Large intestine (tissue), 3 donors: ENCODE measurements at regions not wholly inside any gene's neighbourhood (a gene's known extent, or its start where the extent isn't known, plus 50 kb on each side); places are given as distances from the start of the nearest gene placed in this dataset.

Experiments
- DNase-seq, 2 donors: peaks; one replicate each; pipeline versions ENCODE4 v3.0.0 to v3.0.0-alpha.2; 2013
- H3K27ac ChIP-seq: one replicate; pipeline ENCODE4 v1.5.1; 2013; ENCODE audit warnings: low read length
- H3K27me3 ChIP-seq: 2 replicates; pipeline ENCODE4 v1.6.1; 2013; ENCODE audit warnings: low read length; ENCODE audit not compliant: control insufficient read depth, insufficient read depth
- H3K36me3 ChIP-seq: 2 replicates; pipeline ENCODE4 v1.6.1; 2013; ENCODE audit warnings: low read length; ENCODE audit not compliant: control insufficient read depth, insufficient read depth
- H3K4me1 ChIP-seq: one replicate; pipeline ENCODE4 v1.6.1; 2013; ENCODE audit warnings: low read length; ENCODE audit not compliant: control insufficient read depth, insufficient read depth
- H3K4me3 ChIP-seq: one replicate; pipeline ENCODE4 v1.5.1; 2013; ENCODE audit warnings: low read length
- H3K9me3 ChIP-seq: one replicate; pipeline ENCODE4 v1.6.1; 2013; ENCODE audit warnings: mild to moderate bottlenecking, low read depth, low read length, moderate library complexity; ENCODE audit not compliant: control insufficient read depth
- WGBS: methylation state at CpG from one replicate; pipeline ENCODE4 v1.1.5; 2013; ENCODE audit warnings: low lambda C conversion rate; ENCODE audit not compliant: insufficient coverage; 5-methylcytosine and 5-hydroxymethylcytosine counted together

- 49% methylated on average over 3 of the region's 5 CpGs for WGBS
- Histone ChIP-seq H3K4me3 (no peak overlapping the region), H3K27ac (no peak overlapping the region), H3K4me1 (no peaks in the 10 kb centered on the region), H3K36me3 (no peaks in the 10 kb centered on the region), H3K9me3 (no peaks in the 10 kb centered on the region), H3K27me3 (no peaks in the 10 kb centered on the region)
- DNase-seq, result no peak
Observed at GRCh38 chr2:186913870-186914269, 64.9 kb upstream of the ZSWIM2 start.

- no CpG with 5 or more reads among the region's 2 CpGs for WGBS
- no peaks in the 10 kb centered on the region for H3K4me1 ChIP-seq
- no peak for DNase-seq
- no peak overlapping the region for H3K27ac ChIP-seq
- no peak overlapping the region for H3K4me3 ChIP-seq
- no peaks in the 10 kb centered on the region for H3K27me3 ChIP-seq
- H3K36me3 ChIP-seq, result no peaks in the 10 kb centered on the region
- no peaks in the 10 kb centered on the region for H3K9me3 ChIP-seq
Observed at GRCh38 chr2:186912979-186913378, 64.0 kb upstream of the ZSWIM2 start.

- Histone ChIP-seq H3K27ac (no peak overlapping the region), H3K9me3 (no peaks in the 10 kb centered on the region), H3K36me3 (no peaks in the 10 kb centered on the region), H3K4me3 (no peak overlapping the region), H3K27me3 (no peaks in the 10 kb centered on the region), H3K4me1 (no peaks in the 10 kb centered on the region)
- no peak for DNase-seq
- WGBS, result no CpG with 5 or more reads among the region's 8 CpGs
Observed at GRCh38 chr2:186911551-186912085, 62.6 kb upstream of the ZSWIM2 start.

- H3K4me1 ChIP-seq, result no peaks in the 10 kb centered on the region
- 90% methylated on average over 2 of the region's 4 CpGs for WGBS
- no peak overlapping the region for H3K4me3 ChIP-seq
- H3K9me3 ChIP-seq, result no peaks in the 10 kb centered on the region
- DNase-seq, result no peak
- H3K36me3 ChIP-seq, result no peaks in the 10 kb centered on the region
- no peak overlapping the region for H3K27ac ChIP-seq
- H3K27me3 ChIP-seq, result no peaks in the 10 kb centered on the region
Observed at GRCh38 chr2:186910996-186911395, 62.0 kb upstream of the ZSWIM2 start.

GRCh38 chr2:186909095-186909494 lies 60.1 kb upstream of the ZSWIM2 start:
- H3K36me3 ChIP-seq, result no peaks in the 10 kb centered on the region
- H3K4me1 ChIP-seq, result no peaks in the 10 kb centered on the region
- H3K27ac ChIP-seq, result no peak overlapping the region
- H3K27me3 ChIP-seq, result no peaks in the 10 kb centered on the region
- no peak overlapping the region for H3K4me3 ChIP-seq
- no peak for DNase-seq
- WGBS, result 100% methylated on average over 1 of the region's 3 CpGs
- no peaks in the 10 kb centered on the region for H3K9me3 ChIP-seq

- Histone ChIP-seq H3K27me3 (no peaks in the 10 kb centered on the region), H3K27ac (no peak overlapping the region), H3K36me3 (no peaks in the 10 kb centered on the region), H3K9me3 (no peaks in the 10 kb centered on the region), H3K4me3 (no peak overlapping the region), H3K4me1 (no peaks in the 10 kb centered on the region)
- no CpG with 5 or more reads among the region's 1 CpG for WGBS
- DNase-seq, result no peak
Observed at GRCh38 chr2:186907897-186908296, 58.9 kb upstream of the ZSWIM2 start.

GRCh38 chr2:186903216-186903615 lies 54.2 kb upstream of the ZSWIM2 start:
- no peaks in the 10 kb centered on the region for H3K27me3 ChIP-seq
- H3K36me3 ChIP-seq, result no peaks in the 10 kb centered on the region
- no peak overlapping the region for H3K4me3 ChIP-seq
- WGBS, result 71% methylated on average over 2 of the region's 2 CpGs
- no peak for DNase-seq
- H3K4me1 ChIP-seq, result no peaks in the 10 kb centered on the region
- H3K27ac ChIP-seq, result no peak overlapping the region
- no peaks in the 10 kb centered on the region for H3K9me3 ChIP-seq
